Kidney glomerular epithelial cell (primary cell): ENCODE measurements at regions not wholly inside any gene's neighbourhood (a gene's known extent, or its start where the extent isn't known, plus 50 kb on each side); places are given as distances from the start of the nearest gene placed in this dataset.

Experiments used
- DNase-seq: peaks from one replicate; lab custom pipeline; 2025; lab: John Stamatoyannopoulos, UW

- DNase-seq: no peak
These were observed 110.0 kb upstream of the CDIN1 start for GRCh38 chr15:36469311-36469966.

- no peak for DNase-seq
These were observed 106.8 kb upstream of the CDIN1 start for GRCh38 chr15:36472672-36473071.

DNA sequence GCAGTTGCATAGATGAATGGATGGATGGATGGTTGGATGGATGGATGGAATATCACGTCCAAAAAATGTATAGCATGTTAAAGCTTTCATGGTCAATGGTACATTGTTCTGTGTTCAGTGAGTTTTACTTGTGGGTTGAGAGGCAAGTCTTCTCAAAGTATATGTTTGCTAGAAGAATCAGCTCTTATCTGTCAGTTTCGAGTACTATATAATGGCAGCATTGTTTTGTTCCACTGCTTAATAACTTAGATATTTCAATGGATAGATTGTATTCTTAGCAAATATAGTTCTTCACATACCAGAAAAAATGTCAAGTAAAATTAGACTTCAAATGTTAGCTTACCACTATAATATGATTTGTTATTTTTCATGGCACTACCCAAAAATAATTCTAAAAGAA lies 100.9 kb upstream of the CDIN1 start:
- no peak for DNase-seq

DNA sequence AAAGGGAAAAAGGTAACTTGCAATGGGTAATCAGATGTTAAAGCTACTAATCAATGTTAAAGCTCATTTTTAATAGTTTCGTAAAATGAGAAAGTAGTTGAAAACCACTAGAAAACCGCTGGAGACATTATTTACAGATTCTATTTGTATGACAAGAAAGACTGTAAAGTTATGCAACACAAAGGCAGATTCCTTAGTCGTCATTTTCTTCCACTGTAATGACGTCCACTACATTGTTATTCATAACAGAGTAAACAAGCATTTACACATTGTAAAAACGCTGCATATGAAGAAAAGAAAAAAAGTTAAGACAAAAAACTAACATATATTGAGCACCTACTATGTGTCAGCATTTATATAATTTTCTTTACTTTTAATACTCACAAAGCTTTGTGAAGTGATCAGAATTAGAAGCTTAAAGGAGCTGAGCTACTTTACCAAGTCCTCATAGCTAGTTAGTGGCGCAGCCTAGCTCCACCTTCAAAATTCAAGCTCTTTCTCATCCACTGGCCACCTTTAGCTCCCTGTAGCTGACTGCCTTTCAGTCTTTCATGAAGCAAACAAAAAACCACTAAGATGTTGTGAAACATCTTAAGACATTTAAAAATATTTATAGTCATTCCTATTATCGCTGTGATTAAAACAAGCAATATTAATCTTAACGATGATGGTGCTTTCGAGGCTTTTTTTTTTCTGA lies 100.1 kb upstream of the CDIN1 start:
- no peak for DNase-seq

DNA sequence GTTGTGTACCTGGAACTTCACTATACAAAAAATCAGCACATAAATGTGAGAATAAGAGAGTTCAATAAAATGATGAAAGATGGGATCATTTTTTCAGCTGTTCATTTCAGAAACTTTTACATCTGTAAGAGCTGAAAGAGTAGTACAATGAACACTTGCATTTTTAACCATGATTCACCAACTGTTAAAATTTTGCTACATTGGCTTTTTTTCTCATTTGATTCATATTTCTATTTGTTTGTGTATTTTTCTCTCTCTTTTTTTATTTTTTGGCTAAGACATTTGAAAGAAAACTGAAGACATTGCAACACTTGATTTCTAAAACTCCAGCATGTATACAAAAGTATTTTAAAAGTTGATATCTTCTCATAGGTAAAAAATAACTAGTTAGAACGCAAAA lies 98.3 kb upstream of the CDIN1 start:
- no peak for DNase-seq

- DNase-seq: no peak
These were observed 96.0 kb upstream of the CDIN1 start for GRCh38 chr15:36483409-36483808.

DNA sequence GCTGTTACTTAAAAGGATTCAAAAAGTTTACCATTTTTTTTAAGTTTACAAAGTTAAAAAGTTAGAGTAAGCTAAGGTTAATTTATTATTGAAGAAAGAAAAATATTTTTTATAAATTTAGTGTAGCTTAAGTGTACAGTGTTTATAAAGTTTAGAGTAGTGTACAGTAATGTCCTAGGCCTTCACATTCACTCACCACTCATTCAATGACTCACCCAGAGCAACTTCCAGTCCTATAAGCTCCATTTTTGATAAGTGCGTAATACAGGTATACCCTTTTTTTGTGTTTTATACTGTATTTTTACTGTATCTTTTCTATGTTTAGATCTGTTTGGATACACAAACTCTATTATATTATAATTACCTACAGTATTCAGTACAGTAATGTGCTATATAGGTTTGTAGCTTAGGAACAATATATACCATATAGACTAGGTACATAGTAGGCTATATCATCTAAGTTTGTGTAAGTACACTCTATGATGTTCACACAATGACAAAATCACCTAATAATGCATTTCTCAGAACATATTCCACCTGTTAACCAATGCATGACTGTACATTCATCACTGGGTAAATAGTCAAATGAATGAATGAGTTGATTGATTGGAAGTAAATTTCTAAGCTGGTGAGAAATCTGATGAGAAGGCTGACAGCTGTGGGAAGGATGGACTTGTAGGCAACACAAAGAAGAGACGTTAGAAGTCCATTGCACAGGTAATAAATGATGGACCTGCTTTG lies 95.2 kb upstream of the CDIN1 start:
- DNase-seq: no peak

DNA sequence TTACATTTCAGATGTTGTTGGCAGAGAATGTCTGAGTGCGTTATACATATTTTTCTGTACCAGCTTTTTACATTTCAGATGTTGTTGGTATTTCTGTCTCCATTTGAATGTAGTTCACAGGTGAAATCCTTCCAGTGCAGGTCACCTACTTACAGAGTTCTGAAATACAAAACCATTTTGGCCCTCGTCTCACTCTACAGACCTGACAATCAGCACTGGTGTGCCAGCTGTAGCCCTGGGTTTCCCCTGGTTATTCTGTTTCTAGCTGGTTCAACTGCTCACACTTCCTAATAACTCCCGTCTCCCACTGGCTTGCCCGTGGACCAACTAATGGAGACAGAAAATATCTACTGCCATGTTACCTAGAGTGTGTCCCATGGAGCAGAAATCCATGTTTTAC lies 87.5 kb upstream of the CDIN1 start:
- DNase-seq: no peak

DNA sequence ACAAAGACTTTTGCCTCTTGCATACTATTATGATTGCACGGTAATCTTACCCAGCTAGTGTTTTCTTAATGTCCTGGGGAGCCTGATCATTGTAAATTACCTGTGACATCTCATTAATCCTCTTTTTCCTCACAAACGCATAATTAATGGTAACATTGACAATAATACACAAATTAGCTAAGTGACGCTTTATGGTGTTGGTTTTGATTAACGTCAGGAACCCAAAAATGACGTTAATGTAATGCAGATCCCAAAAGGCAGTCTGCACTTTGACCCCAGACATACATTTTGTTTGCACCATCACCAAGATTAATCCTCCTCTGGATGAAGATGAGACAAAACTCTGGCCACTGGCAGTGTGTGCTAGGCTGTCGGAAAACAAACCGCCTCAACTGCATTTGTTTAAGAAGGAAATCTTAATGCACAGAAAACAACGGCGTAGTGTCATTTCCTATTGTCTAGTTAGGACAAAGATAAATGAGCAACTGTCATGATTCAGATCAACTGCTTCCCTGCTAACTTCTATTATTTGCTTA lies 83.9 kb upstream of the CDIN1 start:
- DNase-seq: no peak

DNA sequence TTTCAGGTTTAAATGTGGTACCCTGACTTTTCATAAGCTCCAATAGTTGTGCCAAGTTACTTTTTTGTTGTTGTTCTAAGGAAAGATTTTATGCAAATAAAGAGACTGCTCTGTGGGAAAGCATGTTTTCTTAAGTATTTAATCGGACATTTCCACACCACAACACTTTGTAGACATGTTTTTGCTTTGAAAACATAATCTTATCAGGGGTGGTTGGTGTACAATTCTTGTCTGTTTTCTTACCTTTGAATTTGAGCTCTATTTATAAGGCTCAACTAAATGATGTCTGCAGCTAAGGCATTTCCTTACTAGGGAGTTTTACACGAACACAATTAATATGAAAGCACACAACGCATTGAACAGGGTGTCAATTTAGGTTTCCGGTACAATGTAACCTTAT lies 81.5 kb upstream of the CDIN1 start:
- no peak for DNase-seq

DNA sequence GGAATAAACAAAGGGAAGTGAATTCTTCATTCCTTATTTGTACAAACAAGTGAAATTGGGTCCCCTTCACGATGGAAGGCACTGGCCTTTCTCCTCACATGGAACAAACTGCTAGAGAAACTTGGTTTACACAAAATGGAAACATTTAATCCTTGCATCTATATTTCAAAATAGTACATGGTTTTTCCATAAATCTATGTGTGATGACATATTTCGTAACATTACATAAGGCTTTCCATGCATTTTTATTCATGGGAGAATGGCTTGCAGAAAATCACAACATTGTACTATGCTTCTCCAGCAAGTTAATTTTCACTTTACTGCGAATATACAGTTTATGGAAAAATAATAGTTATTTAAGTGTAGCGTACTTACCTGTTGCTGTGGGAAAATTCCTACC lies 81.0 kb upstream of the CDIN1 start:
- no peak for DNase-seq

- DNase-seq: no peak
These were observed 80.5 kb upstream of the CDIN1 start for GRCh38 chr15:36498916-36499315.

DNA sequence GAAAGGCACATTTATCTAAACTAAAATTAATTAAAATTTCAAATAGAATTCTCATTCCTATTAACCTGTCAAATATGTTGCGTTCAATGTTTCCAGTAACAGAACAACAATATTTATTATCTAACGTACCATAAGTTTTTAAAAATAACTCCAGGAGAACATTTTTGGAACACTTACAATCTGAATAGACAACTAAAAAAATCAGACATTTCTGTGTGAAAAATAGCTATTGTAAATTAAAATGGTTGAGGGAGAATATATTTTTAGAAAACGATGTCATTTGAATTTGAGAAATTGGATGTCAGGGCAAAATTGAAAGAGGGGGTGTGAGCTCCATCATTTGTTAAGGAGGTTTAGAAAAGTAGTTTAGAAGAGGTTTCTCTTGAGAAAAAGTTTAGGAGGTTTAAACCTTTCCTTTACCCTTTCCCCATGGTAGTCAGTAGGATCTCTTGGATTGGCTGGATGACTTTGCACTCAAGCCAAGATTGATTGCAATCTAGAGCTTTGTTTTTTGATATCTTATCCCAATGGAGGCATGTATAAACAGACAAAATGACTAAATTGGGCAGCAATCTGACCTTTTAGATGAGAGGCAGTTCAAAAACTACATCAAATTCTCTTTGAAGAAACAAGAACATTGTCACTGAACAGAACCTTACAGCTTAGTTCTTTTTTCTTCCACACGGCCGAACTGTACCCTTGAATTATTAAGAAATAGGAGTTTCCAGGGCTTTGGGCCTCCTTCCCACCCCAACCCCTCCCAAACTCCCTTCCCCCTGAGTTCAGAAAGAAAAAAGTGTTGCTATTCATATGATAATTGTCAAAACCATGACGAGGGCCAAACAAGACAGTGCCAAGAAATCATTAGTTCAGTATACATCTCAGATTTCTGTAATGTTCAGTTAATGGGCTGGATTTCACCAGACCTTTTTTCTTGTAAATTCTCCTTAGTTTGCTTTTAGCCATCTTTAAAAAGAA lies 79.7 kb upstream of the CDIN1 start:
- DNase-seq: no peak

- DNase-seq: peak; percentile 77
These were observed 78.3 kb upstream of the CDIN1 start for GRCh38 chr15:36501063-36501678.

DNA sequence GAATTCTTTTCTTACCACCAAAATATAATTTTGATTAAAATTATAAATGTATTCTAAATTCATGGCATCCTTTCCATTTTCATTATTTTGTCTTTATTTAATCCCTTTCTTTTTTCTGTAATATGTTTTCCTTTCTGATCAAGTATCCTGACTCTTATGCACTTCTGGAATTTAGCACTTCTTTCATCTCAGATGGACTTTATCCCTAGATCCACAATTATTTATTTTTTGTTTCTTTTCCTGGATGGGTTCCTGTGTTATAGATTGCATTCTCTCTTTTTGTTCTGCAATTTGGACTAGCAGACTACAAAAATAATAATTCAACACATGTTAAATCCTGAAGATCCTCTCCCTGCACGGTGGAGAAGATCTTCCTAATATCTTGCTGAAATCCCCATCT lies 76.9 kb upstream of the CDIN1 start:
- no peak for DNase-seq

DNA sequence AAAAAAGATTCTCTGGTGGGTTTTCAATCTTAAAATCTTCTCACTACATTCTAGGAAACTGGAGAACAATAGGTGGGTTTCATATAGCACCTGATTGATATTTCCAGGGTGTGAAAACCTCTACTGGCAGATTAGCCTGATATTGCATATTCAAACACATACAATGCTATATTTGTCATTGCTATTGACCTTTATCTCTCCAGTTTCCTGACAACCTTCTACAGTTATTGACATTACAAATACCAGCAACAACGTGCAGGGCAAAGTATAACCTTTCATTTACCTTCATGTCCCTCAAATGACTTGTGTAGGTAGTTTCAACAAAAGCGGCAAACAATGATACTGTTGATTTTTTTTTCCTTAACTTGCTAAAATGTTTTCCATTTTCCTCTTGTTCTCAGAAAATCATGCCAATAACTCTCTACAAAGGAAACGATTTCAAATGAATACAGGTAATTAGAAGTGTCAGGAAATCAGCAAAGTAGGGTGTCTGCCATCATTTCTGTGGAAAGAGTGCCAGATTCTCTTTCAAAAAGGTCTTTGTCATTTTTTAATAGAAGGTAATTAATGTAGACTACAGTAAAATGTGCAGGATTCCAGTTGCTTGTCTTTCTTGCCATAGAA lies 72.6 kb upstream of the CDIN1 start:
- DNase-seq: no peak

DNA sequence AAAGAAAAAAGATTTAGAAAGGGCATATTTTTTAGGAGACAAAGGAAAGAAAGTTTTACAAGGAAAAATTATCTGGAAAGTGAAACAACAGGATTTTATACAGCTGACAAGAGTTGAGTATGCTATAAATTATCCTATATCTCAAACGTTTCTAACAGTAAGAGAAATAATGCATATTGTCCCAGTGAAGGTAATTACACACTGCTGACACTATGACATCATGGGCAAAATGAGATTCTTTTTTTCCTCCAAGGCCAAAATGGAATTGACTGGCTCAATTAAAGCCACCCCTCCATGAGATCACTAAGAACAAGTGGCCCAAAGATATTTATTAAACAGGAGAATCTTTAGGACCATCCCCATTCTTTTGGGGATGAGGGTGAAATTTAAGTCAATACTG lies 72.0 kb upstream of the CDIN1 start:
- DNase-seq: no peak

DNA sequence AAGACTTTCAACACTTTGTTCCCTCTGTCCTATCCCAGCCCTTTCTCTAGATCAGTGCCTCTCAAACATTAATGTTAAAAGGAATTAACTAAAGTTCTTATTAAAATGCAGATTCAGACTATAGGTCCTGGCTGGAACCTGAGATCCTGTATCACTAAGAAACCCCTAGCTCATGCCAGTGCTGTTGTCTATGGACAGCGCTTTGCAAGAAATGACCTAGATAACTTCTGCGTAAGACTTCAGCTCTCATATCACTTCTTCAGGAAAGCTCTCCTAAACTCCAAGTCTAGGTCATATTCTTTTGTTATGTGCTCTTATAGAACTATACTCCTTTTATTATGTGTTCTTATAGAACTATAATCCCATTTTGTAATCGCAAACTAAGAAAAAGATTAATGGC lies 67.8 kb upstream of the CDIN1 start:
- DNase-seq: no peak

DNA sequence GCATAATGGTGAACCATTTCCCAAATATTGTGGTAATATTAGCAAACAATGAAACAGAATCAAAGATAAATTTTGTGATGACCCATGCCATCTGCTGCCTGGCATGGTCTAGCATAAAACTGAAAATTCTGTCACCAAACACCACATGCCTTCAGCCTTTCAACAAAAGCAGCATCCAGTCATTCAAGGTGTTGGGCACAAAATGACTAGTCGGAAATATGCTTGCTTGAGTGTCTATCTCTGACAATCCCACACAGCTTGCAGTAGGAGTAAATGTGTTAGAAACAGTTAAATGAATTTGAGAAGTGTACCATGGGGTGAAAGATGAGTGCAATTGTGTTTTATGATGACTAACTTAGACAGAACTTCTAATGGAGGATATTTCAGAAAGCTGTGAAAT lies 61.7 kb upstream of the CDIN1 start:
- DNase-seq: no peak

DNA sequence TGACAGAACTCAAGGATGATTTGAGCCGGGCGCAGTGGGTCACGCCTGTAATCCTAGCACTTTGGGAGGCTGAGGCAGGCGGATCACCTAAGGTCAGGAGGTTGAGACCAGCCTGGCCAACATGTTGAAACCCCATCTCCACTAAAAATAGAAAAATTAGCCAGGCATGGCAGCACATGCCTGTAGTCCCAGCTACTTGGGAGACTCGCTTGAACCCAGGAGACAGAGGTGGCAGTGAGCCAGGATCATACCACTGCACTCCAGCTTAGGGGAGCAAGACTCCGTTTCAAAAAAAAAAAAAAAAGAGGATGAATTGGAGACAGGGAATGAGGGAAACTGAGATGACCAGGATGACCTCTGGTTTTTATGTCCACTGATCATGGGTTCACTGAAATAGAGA lies 60.4 kb upstream of the CDIN1 start:
- no peak for DNase-seq

DNA sequence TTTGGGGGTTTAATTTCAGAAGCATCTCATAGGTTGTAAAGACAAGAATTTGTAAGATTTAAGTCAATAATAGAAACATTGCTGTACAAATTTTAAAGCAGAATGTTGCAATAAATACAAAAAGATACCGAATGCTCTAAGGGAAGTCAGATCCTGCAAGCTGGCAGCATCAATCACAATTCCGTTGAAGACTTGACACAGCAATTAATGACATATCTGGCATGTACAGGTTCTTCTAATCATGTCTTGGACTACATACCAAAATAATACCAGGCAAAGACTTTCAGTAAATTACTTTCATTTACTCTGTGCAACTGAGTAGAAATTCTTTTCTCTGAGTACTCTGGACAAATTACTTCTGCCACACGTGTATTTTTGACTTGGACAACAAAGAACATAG lies 54.0 kb upstream of the CDIN1 start:
- no peak for DNase-seq
